ENCODE measurements at regions not wholly inside any gene's neighbourhood (a gene's known extent, or its start where the extent isn't known, plus 50 kb on each side); places are given as distances from the start of the nearest gene placed in this dataset.

- no peak for TF ChIP-seq POLR2A (IDR thresholded peaks at IDR 0.05; ENCODE audit: low read length)
- TF ChIP-seq GATA1 (IDR thresholded peaks at IDR 0.05; ENCODE audit: low read depth, low read length): no peak
Observed at GRCh38 chr6:104411302-104411701, 448.4 kb downstream of the HACE1 start.
